Stomach smooth muscle (tissue), 2 donors: ENCODE measurements at regions not wholly inside any gene's neighbourhood (a gene's known extent, or its start where the extent isn't known, plus 50 kb on each side); places are given as distances from the start of the nearest gene placed in this dataset.

Experiments used
- H3K27ac ChIP-seq: one replicate; pipeline ENCODE4 v1.7.0; 2013; ENCODE audit warnings: mild to moderate bottlenecking, low read length, inconsistent platforms
- H3K27me3 ChIP-seq, 2 donors: one replicate each; pipeline ENCODE4 v1.7.0; 2013; ENCODE audit warnings: low read length in 2 of 2; ENCODE audit not compliant: insufficient read depth in 2 of 2, control insufficient read depth in 1 of 2
- H3K36me3 ChIP-seq, 2 donors: one replicate each; pipeline ENCODE4 v1.7.0; 2013; ENCODE audit warnings: low read length in 2 of 2; ENCODE audit not compliant: control insufficient read depth in 2 of 2, insufficient read depth in 2 of 2
- H3K4me1 ChIP-seq: one replicate; pipeline ENCODE4 v1.7.0; 2013; ENCODE audit warnings: low read length; ENCODE audit not compliant: control insufficient read depth, insufficient read depth
- H3K4me3 ChIP-seq, 2 donors: one replicate each; pipeline ENCODE4 v1.7.0; 2013; ENCODE audit warnings: low read length in 2 of 2
- H3K9ac ChIP-seq, 2 donors: one replicate each; pipeline ENCODE4 v1.7.0; 2013; ENCODE audit warnings: low read length in 2 of 2, mild to moderate bottlenecking in 1 of 2
- H3K9me3 ChIP-seq, 2 donors: one replicate each; pipeline ENCODE4 v1.7.0; 2013; ENCODE audit warnings: low read length in 2 of 2; ENCODE audit not compliant: control insufficient read depth in 2 of 2
- donor health status: healthy.
- donor health status: Pancreatic carcinoma.

DNA sequence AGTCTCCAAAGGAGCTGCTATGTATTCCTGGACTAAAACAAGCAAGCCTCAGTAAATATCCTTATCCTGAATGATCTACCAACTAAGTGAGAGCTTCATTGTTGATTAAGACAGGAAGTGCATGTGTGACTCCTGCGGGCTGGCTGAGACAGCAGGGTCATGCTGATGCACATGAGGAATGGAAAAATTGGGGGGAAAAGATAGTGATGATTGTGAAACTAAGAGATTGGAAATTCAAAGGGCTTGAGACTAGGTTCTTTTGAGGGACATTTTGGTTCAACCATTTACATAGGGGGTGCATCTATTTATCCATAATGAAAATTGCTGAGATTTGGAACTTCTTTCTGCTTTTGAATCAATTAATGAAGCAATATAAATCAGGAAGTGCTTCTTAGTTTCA is 61.1 kb upstream of the C1QTNF7 start:
- Histone ChIP-seq H3K9me3 (no peaks in the 10 kb centered on the region), H3K27ac (no peak overlapping the region), H3K36me3 (no peaks in the 10 kb centered on the region), H3K27me3 (no peaks in the 10 kb centered on the region), H3K4me1 (no peaks in the 10 kb centered on the region), H3K4me3 (no peak overlapping the region), H3K9ac (no peak overlapping the region)

DNA sequence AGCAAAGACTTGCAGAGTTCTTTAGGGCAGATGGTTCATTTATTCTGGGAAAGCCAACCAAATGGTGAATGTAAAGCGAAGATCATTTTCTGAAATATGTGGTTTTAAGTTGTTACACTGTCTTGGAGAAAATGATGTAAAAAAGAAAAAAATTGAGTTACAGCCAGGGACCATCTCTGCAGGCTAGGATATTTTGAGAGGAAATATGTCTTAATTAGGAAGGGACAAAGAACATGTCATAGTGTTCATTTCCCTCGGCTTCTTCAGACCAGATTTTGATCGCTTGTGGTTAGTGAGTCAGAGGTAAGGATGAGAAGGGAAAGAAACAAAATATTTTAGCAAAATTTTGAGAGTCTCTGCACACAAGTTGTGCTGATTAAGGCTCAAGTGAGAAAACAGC is 59.0 kb upstream of the C1QTNF7 start:
- no peaks in the 10 kb centered on the region for H3K36me3 ChIP-seq
- no peaks in the 10 kb centered on the region for H3K4me1 ChIP-seq

GRCh38 chr4:15370296-15370695 is 57.5 kb upstream of the C1QTNF7 start:
- no peak overlapping the region for H3K4me3 ChIP-seq
- H3K9me3 ChIP-seq: no peaks in the 10 kb centered on the region
- no peaks in the 10 kb centered on the region for H3K4me1 ChIP-seq
- H3K27me3 ChIP-seq: no peaks in the 10 kb centered on the region
- H3K27ac ChIP-seq: no peak overlapping the region
- H3K9ac ChIP-seq: no peak overlapping the region
- no peaks in the 10 kb centered on the region for H3K36me3 ChIP-seq

More for the DNA sequence above, 59.0 kb upstream of the C1QTNF7 start:
- H3K9ac ChIP-seq: no peak overlapping the region
- H3K4me3 ChIP-seq: no peak overlapping the region
- no peaks in the 10 kb centered on the region for H3K27me3 ChIP-seq
- no peak overlapping the region for H3K27ac ChIP-seq
- H3K9me3 ChIP-seq: no peaks in the 10 kb centered on the region

DNA sequence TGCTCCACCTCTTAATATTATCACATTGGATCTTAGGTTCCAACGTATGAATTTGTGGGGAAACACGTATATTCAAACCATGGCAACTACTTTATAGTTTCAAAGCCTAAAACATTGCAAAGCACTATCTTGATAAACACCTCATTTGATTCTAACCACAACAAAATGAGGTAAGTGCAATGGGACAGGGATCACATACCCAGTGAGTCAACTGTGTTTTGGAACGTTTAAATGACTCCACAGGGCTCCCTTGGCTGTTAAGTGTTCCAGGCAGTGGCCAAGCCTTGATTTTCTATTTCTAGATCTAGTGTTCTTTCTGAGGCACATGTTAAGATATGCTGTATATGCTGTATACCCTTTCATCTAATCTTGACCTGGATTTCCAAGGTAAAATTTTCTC is 54.5 kb upstream of the C1QTNF7 start:
- no peak overlapping the region for H3K27ac ChIP-seq
- H3K4me3 ChIP-seq: no peak overlapping the region
- H3K9me3 ChIP-seq: no peaks in the 10 kb centered on the region
- H3K9ac ChIP-seq: no peak overlapping the region
- H3K36me3 ChIP-seq: no peaks in the 10 kb centered on the region
- H3K27me3 ChIP-seq: no peaks in the 10 kb centered on the region
- H3K4me1 ChIP-seq: peaks cover 10% of the 10 kb centered on the region

DNA sequence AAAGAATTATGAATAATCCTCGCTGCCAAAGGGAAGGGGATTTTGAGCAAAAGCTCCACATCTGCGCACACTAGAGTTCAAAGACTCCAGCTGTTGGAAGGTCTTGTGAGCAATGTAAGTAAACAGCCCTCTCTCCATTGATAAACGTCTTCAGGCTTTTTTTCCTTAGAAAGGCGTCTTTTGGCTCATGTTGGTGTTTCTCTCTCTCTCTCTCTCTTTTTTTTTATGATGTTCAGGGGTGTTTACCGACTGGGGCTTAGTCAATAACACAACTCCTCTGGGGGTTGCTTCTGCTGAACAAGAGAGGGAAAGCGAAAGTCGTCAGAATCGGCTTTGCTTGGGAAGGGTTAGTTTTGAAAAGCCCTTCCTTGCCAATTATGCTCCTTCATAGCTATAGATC is 53.2 kb upstream of the C1QTNF7 start:
- peak overlapping the region in 1 of 2 donors; percentile 59 for H3K4me3 ChIP-seq
- H3K4me1 ChIP-seq: peaks cover 10% of the 10 kb centered on the region
- no peaks in the 10 kb centered on the region for H3K27me3 ChIP-seq
- H3K9ac ChIP-seq: peak overlapping the region in 1 of 2 donors; percentile 9
- no peaks in the 10 kb centered on the region for H3K36me3 ChIP-seq
- no peaks in the 10 kb centered on the region for H3K9me3 ChIP-seq
- H3K27ac ChIP-seq: peak overlapping the region; percentile 31

- Histone ChIP-seq H3K4me3 (no peak overlapping the region), H3K27ac (no peak overlapping the region)
Measured at GRCh38 chr4:15375667-15376066, 52.2 kb upstream of the C1QTNF7 start.

DNA sequence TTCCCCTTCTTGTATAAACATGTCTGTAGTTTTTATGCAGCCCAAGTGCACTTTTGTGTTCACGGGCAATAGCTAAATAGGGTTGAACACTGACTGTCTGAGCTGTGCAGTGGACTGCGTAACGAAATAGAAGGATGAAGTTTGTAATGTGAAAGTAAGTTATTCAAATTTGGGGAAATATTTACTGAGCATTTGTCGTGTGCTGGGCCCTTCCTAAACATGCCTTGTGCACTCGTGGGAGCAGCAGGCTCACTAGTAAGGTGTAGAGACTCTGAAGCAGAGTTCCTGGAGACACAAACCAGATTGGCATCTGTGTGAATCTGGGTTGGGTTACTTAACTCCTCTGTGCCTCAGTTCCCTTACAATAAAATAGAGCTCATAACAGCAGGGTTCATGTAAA is 51.7 kb upstream of the C1QTNF7 start:
- Histone ChIP-seq H3K9me3 (no peaks in the 10 kb centered on the region), H3K9ac (no peak overlapping the region), H3K27me3 (no peaks in the 10 kb centered on the region), H3K36me3 (no peaks in the 10 kb centered on the region), H3K4me1 (peaks cover 10% of the 10 kb centered on the region), H3K4me3 (peak overlapping the region in 1 of 2 donors; percentile 22), H3K27ac (no peak overlapping the region)

More at GRCh38 chr4:15375667-15376066, 52.2 kb upstream of the C1QTNF7 start:
- Histone ChIP-seq H3K27me3 (no peaks in the 10 kb centered on the region), H3K9ac (no peak overlapping the region), H3K36me3 (no peaks in the 10 kb centered on the region), H3K4me1 (peaks cover 10% of the 10 kb centered on the region), H3K9me3 (no peaks in the 10 kb centered on the region)

GRCh38 chr4:15376594-15376993 is 51.2 kb upstream of the C1QTNF7 start:
- no peak overlapping the region for H3K27ac ChIP-seq
- H3K9ac ChIP-seq: no peak overlapping the region
- no peaks in the 10 kb centered on the region for H3K36me3 ChIP-seq

More at GRCh38 chr4:15376594-15376993, 51.2 kb upstream of the C1QTNF7 start:
- no peaks in the 10 kb centered on the region for H3K27me3 ChIP-seq
- H3K4me1 ChIP-seq: peaks cover 10% of the 10 kb centered on the region
- no peak overlapping the region for H3K4me3 ChIP-seq
- H3K9me3 ChIP-seq: no peaks in the 10 kb centered on the region
